Neural cell (in vitro differentiated cells): ENCODE measurements at regions not wholly inside any gene's neighbourhood (a gene's known extent, or its start where the extent isn't known, plus 50 kb on each side); places are given as distances from the start of the nearest gene placed in this dataset.

Experiments used
- CTCF ChIP-seq: fragments of 450-650 bp; IDR thresholded peaks from 2 replicates; pipeline ENCODE4 v1.5.1; 2014; ENCODE audit warnings: antibody characterized with exemption, mild to moderate bottlenecking, moderate library complexity; ENCODE audit not compliant: poor library complexity, severe bottlenecking
- EP300 ChIP-seq: fragments of 450-650 bp; conservative IDR thresholded peaks from 2 replicates; pipeline ENCODE4 v1.6.1; 2014; ENCODE audit warnings: antibody characterized with exemption, mild to moderate bottlenecking, moderate library complexity; ENCODE audit not compliant: poor library complexity, severe bottlenecking
- EZH2 ChIP-seq: fragments of 200-600, 300-800 bp; shearing (Covaris generic), sonication (generic); IDR thresholded peaks from 2 replicates; pipeline ENCODE4 v1.6.1; 2014; ENCODE audit warnings: antibody characterized with exemption, low read length, borderline replicate concordance, mild to moderate bottlenecking; ENCODE audit not compliant: insufficient read depth, poor library complexity, severe bottlenecking
- MXI1 ChIP-seq: fragments of 450-650 bp; conservative IDR thresholded peaks from 2 replicates; pipeline ENCODE4 v1.6.1; 2014; ENCODE audit warnings: antibody characterized with exemption, mild to moderate bottlenecking; ENCODE audit not compliant: poor library complexity, severe bottlenecking
- POLR2AphosphoS5 ChIP-seq: IDR thresholded peaks from 2 replicates; pipeline ENCODE4 v1.6.1; 2012
- RAD21 ChIP-seq: fragments of 450-650 bp; conservative IDR thresholded peaks from 2 replicates; pipeline ENCODE4 v1.6.1; 2014; ENCODE audit warnings: antibody characterized with exemption, mild to moderate bottlenecking, moderate library complexity
- SMC3 ChIP-seq: fragments of 450-650 bp; conservative IDR thresholded peaks from 2 replicates; pipeline ENCODE4 v1.6.1; 2014; ENCODE audit warnings: antibody characterized with exemption, mild to moderate bottlenecking, moderate library complexity; ENCODE audit not compliant: poor library complexity
- TAF1 ChIP-seq: IDR thresholded peaks from 2 replicates; pipeline ENCODE4 v1.6.1; 2012; ENCODE audit warnings: low read depth

- TF ChIP-seq POLR2AphosphoS5 (no peak), CTCF (no peak), EZH2 (no peak), RAD21 (no peak), SMC3 (no peak), TAF1 (no peak), MXI1 (no peak), EP300 (no peak)
These were observed 394.6 kb upstream of the HSFY2 start for GRCh38 chrY:19168202-19168565.
